ENCODE measurements at regions not wholly inside any gene's neighbourhood (a gene's known extent, or its start where the extent isn't known, plus 50 kb on each side); places are given as distances from the start of the nearest gene placed in this dataset.
A peak's percentile ranks its signal among the peaks of the same experiment; 100 is the strongest.

DNA sequence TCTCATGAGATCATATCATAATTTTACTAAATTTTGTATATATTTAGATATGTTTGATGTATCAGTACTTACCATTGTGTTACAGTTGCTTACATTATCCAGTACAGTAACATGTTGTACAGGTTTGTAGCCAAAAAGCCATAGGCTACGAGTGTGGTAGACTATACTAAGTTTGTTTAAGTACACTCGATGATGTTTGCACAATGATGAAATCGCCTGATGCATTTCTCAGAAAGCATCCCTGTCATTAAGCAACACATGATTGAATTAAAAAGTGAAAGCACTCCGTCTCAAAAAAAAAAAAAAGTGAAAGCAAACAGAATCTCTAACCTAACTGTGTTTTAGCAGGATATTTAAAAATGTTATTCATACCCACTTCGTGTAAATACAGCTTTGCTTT is 104.9 kb upstream of the TFAP2D start:
- FAIRE-seq, result no peak
- no peak for DNase-seq (ENCODE audit: low spot score)

DNA sequence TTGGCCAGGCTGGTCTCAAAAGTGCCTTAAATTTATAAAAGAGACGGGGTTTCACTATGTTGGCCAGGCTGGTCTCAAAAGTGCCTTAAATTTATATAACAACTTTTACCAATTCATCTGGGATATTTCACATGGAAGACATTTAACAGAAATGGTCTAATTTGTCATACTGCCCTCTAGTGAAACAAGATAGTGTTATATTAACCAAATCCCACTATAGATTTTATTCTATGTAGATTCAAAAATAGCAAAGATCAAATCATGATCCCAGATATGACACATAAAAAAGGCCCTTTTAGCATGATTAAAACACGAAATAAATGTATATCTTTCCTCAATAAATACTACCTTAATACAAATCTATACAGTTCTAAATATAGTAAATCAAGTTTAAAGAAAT is 102.8 kb upstream of the TFAP2D start:
- FAIRE-seq, result no peak

GRCh38 chr6:50635429-50635828 is 77.9 kb upstream of the TFAP2D start:
- no peak for DNase-seq (ENCODE audit: low spot score)
- no peak for FAIRE-seq

More for the DNA sequence above, 102.8 kb upstream of the TFAP2D start:
- DNase-seq (ENCODE audit: low spot score), result no peak

GRCh38 chr6:50637267-50637666 is 76.1 kb upstream of the TFAP2D start:
- no peak for DNase-seq (ENCODE audit: low spot score)
- no peak for FAIRE-seq

DNA sequence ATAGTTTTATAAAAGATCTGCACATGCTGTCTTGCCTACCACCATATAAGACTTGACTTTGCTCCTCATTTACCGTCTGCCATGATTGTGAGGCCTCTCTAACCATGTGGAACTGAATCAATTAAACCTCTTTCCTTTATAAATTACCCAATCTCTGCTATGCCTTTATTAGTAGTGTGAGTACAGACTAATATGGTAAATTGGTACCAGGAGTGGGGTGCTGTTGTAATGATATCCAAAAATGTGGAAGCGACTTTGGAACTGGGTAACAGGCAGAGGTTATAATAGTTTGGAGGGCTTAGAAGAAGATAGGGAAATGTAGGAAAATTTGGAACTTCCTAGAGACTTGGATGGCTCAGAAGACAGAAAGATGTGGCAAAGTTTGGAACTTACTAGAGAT is 64.2 kb upstream of the TFAP2D start:
- DNase-seq (ENCODE audit: low spot score) (no peak), FAIRE-seq (no peak)

- DNase-seq (ENCODE audit: low spot score) (peak; percentile 4), FAIRE-seq (no peak)
These were observed 60.1 kb upstream of the TFAP2D start for GRCh38 chr6:50653253-50653652.

DNA sequence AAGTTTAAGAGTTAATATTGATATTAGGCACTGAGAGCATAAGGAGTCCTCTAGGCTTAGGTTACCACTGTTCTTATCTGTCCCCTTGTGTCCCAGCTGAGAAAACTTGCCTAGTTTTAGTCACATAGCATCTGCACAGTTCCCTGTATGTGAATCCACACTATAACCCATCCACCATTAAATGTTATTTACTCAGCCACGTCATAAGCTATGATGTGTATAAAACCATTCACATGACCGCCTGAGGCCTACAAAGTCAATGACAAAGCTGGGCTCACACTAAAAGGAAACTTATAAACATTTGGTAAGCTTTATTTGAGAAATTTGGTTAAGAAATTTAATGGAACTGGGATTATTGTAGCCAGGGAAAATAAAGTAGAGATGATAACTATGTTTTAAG is 59.2 kb upstream of the TFAP2D start:
- no peak for FAIRE-seq

DNA sequence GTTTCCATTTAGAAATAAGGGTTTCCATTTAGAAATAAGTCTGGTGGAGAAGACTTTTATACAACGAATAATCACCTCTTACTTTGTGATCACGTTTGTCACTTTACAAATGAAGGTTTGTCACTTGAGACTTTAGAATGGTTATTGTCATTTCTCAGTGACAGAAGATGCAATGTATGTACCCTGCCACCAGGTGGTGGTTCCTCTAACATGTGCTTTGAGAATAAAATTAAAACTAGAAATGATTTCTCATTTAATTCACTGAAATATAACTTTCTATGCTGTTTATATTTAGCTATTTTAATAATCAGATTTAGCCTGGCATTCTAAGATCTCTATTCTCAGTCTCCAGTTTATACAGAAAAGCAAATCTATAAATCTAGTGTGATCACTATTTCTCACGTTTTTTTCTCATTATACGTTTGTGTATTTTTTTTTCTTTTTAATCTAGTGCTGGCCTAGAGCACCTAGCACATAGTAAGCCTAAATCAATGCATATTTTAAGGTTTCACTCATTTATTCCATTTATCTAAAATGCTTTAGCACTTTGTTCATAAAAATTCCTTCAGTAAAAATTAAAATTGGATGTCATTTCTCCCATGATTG is 57.4 kb upstream of the TFAP2D start:
- FAIRE-seq, result no peak

More for the DNA sequence above, 59.2 kb upstream of the TFAP2D start:
- DNase-seq (ENCODE audit: low spot score), result no peak

GRCh38 chr6:50657513-50657912 is 55.8 kb upstream of the TFAP2D start:
- no peak for FAIRE-seq
- no peak for DNase-seq (ENCODE audit: low spot score)

More for the DNA sequence above, 57.4 kb upstream of the TFAP2D start:
- DNase-seq (ENCODE audit: low spot score), result peak; percentile 13

GRCh38 chr6:50658561-50658960 is 54.8 kb upstream of the TFAP2D start:
- no peak for DNase-seq (ENCODE audit: low spot score)
- FAIRE-seq, result no peak

DNA sequence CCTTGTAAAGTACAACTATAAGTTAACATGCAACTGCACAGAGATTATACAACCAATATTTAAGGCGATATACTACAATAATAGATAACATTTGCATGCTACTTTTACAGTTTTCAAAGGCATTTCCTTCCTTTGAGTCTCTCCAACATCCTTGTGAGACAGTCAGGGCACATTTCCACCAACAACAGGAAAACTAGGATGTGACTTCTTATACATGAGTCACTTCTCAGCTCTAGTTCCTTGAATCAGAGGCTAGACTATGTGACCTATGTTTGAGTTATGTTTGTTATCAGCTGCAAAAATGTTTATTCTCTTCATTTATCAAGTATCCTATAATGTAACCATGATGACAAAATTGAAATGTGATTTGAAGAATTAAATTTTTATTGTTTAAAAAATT is 51.7 kb upstream of the TFAP2D start:
- FAIRE-seq (no peak), DNase-seq (ENCODE audit: low spot score) (no peak)

Measured in urothelium cell line (cell line).